Mucosa of gallbladder (tissue), 1 donor: ENCODE measurements at regions not wholly inside any gene's neighbourhood (a gene's known extent, or its start where the extent isn't known, plus 50 kb on each side); places are given as distances from the start of the nearest gene placed in this dataset.
"Not testable (repeated sequence)": the region's sequence is repeated elsewhere in the genome, so short reads cannot be mapped to it uniquely, and the experiment has no call there.

ENCODE experiments used
- DNase-seq: peaks from one replicate; pipeline ENCODE4 v3.0.0-alpha.2; 2020; ENCODE audit warnings: low spot score
- donor health status: DM: no; HTN: no; CAD: no.

DNA sequence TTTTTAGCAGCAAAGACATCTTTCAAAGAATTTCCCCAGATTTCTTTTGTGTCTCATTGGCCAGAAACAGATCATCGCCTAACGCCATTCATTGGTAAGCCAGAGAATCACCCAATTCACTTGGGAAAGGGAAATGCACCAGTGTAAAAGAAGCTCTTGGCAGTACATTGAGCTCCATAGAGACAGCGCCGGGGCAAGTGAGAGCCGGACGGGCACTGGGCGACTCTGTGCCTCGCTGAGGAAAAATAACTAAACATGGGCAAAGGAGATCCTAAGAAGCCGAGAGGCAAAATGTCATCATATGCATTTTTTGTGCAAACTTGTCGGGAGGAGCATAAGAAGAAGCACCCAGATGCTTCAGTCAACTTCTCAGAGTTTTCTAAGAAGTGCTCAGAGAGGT lies 630.6 kb upstream of the ZNF385D start:
- not testable (repeated sequence) for DNase-seq

DNA sequence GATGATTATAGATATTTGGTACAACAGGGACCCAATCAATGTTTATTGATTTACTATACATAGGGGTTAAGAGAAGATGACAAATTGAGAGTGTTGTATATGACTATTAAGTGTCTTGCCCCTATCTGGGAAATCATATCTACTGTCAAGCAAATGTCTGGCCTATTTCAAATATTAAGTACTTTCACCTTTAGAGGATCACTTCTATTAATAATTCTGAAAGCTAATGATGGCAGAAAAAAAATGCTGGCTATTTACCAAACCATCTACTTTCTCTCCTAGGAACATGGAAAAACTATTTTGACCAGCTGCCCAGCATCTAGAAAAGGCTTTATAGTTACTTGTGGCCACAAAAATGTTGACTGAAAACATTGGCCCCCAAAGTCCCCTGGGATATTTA lies 632.3 kb upstream of the ZNF385D start:
- DNase-seq: no peak

DNA sequence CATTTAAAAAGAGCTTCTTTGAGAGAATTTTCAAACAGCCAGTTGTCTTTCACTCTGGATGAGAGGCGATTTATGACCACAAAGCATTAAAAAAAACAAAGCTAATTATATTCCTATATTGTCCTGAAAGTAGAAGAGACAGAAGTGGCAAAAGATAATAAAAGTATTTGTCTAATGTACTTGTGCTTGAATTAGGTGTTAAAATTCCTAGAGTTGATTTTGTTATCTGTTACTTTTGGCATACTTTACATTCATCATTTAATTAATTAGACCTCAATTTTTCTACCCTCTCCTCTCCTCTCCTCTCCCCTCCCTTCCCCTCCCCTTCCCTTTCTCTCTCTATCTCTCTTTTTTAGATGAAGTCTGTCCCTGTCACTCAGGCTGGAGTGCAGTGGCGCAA lies 635.1 kb upstream of the ZNF385D start:
- no peak for DNase-seq

DNA sequence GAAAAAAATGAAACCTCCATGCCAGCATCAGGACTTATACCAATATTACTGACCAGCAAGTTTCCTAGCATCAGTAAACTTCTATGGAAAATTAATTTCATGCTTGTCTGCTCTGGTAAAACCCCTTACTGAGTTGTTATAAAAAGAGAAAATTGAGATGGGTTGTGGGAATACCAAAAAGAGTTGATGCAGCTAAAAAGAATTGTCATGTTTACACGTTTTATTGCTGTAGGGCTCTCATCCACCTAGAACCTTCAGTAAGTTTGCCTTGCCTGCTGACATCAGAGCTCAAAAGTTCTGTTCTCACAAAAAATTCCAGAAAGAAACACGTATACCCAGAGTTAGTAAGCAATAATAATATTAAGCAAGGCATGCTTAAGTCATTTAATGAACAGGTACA lies 641.3 kb upstream of the ZNF385D start:
- no peak for DNase-seq

DNA sequence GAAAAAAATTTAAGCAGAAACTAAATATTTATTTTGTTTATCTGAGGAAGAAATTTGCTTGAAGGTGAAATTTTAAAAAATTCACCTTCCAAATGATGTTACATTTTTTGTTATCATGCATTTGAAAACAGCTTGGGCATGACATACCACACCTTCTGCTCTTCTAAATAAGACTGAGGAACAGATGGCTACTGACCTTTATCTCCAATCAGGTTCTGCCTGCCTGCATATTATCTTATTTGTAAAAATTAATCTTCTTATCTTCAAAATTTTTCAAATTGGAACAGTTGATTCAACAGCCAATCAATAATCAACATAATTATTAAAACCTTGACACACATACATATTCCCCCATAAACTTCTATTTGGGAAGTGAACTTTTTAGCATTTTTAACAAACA lies 641.8 kb upstream of the ZNF385D start:
- DNase-seq: no peak

DNA sequence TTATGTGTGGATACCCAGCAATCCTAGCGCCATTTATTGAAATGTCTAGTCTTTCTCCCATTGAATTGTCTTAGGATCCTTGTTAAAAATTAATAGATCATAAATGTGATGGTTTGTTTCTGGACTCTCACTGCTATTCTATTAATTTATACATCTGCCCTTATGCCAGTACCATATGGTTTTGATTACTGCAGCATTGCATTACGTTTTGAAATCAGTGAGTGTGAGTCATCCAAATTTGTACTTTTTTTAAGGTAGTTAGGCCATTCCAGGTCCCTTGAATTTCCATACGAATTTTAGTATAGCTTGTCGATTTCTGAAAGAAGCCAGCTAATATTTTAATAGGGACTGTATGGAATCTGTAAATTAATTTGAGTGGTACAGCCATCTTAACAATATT lies 648.6 kb upstream of the ZNF385D start:
- DNase-seq: no peak

DNA sequence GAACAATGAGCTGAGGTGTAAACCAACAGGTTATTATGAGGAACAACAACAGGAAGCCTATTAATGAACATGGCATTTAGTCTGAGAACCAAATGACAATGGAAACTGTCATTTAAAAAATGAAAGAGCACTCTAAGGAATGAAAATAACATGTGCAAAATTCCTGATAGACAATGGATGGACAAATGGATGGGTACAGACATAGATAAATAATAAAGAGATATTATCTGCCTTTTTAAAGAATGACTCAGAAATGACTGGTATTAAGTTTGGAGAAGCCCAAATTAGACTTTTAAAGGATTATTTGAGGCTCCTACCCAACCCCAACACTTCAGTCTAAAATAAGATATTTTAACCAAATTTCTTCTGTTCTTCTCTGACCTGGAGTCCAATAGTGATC lies 650.5 kb upstream of the ZNF385D start:
- no peak for DNase-seq

DNA sequence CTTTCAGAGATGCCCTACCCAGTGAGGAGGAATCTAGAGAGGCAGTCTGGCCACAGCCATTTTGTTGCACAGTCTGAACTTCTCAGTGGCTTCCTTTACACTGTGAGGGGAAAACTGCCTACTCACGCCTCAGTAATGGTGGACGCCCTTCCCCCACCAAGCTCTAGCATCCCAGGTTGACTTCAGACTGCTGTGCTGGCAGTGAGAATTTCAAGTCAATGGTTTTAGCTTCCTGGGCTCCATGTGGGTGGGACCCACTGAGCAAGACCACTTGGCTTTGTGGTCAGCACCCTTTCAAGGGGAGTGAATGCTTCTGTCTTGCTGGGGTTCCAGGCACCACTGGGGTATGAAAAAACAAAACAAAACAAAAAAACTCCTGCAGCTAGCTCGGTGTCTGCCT lies 663.2 kb upstream of the ZNF385D start:
- no peak for DNase-seq

DNA sequence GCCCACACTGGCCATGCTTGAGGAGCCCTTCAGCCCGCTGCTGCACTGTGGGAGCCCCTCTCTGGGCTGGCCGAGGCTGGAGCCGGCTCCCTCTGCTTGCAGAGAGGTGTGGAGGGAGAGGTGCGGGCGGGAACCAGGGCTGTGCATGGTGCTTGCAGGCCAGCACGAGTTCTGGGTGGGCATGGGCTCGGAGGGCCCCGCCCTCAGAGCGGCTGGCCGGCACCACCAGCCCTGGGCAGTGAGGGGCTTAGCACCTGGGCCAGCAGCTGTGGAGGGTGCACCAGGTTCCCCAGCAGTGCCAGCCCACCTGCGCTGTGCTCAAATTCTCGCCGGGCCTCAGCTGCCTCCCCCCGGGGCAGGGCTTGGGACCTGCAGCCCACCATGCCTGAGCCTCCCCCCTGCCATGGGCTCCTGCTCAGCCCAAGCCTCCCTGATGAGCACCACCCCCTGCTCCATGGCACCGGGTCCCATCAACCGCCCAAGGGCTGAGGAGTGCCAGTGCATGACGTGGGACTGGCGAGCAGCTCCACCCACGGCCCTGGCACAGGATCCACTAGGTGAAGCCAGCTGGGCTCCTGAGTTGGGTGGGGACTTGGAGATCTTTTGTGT lies 665.9 kb upstream of the ZNF385D start:
- DNase-seq: not testable (repeated sequence)

DNA sequence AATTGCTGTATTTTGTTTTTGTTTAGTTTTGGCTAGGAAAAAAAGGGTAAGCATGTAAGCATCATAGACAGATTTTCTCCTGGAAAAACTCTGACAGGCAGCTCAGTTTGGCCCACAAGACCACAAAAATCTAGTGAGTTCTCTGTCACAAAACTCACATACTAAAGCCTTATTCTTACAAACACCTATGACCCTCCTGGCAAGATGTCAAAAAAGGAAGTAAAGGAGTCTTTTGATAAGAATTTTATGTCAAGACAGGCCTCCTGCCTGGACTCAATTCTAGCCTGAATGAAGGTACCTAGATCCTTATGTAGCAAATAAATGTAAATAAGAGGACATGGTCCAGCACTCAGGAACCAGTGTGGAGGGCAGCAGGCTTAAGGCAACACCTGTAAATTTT lies 668.3 kb upstream of the ZNF385D start:
- no peak for DNase-seq

DNA sequence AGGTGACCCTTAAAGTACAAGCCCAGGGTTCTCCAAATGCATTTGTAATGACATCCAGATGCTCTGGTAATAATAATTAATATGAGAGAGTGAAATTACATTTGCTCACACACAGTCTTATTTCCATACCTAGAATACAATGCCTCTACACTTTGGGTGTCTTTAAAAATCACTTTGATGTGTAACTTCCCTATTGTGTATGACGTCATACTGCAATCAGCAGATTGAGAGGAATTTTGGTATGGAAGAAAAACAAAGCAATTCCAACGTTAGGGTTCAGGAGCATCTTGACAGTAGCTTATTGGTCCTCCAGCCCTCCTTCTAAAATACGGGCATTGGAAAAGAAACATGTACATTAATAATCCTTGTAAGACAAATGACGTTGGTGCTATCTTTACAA lies 670.6 kb upstream of the ZNF385D start:
- DNase-seq: no peak

DNA sequence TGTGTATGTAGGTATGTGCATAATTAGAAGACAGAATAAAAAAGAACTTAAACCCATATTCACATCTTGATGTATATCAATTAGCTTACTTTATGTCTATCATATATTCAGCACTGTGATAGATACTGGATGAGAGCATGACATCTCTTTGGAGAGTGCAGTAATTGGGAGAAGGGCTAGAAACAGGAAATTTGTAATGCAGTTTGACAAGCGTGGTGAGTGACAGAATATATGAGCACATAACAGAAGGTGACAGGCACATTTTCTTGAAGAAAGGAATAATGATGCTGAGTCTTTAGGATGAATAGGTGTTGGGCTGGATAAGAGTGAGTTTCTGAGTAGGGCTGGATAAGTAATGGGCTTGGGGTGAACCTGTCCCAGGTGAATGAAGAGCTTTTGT lies 680.3 kb upstream of the ZNF385D start:
- no peak for DNase-seq

DNA sequence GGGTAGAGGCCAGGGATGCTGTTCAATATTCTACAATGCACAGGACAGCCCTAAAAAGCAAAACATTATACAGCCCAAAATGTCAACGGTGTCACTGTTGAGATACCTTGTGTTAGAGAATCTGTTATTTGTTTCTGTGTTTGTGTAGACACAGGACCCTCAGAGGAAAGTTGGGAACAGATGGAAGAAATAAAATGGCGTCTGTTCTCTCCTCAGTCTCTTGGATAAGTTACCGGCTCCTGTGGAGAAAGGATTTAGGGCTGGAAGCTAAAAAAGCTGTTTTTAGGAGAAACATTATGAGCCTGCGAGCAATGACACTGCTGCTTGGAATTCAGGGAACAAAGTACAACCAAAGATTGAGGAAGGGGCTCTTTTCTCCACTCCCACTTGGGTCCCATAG lies 688.6 kb upstream of the ZNF385D start:
- no peak for DNase-seq

DNA sequence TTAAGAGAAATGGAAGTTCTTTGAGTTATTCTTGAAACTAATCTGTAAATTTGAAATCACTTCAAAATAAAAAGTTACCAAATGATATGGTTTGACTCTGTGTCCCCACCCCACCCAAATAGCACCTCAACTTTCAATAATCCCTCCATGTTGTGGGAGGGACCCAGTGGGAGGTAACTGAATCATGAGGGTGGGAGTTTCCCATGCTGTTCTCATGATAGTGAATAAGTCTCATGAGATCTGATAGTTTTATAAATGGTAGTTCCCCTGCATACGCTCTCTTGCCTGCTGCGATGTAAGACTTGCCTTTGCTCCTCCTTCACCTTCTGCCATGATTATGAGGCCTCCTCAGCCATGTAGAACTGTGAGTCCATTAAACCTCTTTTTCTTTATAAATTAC lies 690.7 kb upstream of the ZNF385D start:
- no peak for DNase-seq

DNA sequence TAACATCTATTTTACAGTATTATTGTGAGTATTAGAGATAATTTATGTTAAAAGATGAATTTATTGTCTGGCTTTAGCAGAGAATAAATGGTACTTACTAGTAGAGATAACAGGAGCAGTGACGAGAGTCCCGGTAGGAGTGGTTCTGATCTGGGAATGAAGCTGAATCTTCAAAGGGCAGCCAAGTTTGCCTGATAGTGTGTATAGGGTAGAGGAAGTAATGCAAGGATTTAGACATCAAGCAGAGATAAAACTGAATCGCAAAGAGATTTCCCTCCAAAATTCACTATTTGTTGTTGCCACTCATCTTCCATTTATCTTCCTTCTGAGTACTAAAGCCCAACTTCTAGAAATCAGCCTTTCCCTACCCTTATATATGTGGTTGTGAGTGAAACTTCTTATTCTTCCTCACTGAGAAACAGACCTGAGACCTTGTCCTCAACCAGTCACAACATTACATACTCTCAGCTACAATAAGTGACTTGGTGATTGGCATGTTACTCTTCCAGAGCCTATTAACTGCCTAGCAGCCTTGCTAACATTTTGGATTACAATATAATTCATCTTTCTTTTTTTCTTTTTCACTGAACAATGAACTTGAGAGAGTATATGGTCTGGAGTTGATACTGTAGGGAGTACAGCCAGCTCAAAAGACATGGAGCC lies 692.7 kb upstream of the ZNF385D start:
- no peak for DNase-seq

DNA sequence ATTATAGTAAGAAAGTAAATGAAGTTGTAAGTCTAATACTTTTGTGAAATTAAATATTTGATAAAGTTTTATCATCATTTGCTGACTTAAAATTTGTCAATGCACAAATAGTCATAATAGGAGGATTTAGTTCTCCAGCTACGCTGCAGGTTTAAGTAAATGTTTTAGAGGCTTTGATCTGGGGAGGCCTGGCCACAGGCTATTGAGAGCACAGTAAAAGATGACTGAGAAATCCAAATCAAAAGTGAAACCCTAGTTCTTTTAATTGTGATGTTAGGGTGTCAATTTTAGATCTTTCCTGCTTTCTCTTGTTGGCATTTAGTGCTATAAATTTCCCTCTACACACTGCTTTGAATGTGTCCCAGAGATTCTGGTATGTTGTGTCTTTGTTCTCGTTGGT lies 694.3 kb upstream of the ZNF385D start:
- DNase-seq: not testable (repeated sequence)

DNA sequence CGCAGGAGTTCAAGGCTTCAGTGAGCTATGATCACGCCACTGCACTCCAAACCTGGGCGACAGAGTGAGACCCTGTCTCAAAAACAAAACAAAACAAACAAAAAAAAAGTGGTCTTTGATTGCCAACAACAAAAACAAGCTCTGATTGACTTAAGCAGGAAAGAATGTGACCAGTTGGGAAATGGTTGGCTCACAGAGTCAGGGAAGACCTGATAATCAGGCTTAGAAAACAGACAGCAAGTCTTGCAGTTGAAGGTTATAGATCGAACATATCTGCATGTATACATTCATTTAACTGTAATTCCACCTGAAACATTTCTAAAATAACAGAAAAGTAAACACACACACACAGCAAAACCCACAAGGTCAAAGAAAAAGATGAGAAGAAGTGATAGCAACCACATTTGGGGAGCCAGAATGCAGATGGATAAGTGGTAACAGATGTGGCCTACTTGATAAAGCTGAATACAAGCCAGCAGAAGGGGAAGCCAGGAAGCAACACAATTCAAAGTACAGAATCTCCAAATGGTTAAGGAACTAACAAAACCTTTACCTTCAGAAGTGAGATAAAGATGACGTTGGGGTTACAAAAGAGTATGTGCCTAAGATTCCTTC lies 699.9 kb upstream of the ZNF385D start:
- no peak for DNase-seq

DNA sequence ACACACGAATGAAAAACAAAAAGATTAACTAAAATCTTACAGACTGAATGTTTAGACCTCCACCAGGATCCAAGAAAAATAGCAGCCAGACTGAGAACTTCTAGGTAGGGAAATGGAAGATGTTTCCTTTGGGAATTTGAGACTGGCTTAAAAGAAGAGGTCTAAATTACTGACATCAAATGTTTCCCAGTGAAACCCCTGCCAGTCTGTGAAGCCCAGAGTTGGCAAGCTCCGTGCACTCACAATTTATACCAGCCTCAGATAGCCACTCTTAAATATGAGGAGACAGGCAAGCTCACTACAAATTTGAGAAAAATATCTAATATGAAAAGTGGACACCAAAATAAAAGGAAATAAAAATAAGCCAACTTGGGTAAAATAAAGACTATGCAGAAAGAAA lies 700.5 kb upstream of the ZNF385D start:
- DNase-seq: no peak

DNA sequence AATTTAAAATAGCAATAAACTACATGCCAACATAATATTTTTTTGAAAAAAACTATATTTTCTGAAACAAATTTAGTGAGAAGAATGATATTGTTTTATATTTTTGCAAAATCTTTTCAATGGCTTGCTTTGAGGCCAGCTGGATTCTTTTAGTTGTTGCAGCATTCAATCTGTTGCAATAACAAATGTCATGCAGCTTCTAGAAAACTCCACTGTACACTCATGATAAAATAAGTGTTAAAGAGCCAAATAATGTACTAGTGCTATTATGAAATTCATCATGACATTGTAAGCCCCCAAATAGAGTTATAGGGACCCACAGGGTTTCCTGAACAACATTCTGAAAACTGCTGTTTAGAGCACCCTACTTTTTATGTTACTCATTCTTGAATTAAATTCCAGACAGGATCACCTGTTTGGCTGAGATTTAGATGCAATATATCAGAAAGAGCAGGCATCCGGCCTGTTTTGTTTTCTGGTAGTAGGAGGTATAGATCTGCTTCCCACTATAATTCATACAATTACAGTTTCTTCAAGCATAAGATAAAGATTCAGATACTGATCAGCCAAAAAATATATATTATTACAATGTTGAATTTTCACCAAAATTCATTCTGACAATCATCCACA lies 703.0 kb upstream of the ZNF385D start:
- no peak for DNase-seq

DNA sequence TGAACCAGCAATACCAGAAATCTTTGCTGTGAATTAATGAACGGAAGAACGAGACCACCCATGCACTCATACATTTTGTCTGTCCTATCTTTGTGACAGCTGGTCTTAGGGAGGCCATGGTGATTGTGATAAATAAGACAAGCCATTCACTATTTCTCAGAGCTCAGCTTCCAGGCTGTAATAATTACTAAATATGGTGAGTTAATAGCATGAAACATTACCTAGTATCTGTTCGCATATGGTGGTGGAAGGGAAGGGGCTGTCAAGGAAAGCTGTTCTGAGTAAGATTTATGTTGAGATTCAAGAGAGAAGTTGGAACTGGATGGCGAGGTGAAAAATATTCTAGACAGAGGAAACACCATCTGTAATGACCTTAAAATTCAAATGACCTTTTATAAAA lies 719.0 kb upstream of the ZNF385D start:
- DNase-seq: no peak

DNA sequence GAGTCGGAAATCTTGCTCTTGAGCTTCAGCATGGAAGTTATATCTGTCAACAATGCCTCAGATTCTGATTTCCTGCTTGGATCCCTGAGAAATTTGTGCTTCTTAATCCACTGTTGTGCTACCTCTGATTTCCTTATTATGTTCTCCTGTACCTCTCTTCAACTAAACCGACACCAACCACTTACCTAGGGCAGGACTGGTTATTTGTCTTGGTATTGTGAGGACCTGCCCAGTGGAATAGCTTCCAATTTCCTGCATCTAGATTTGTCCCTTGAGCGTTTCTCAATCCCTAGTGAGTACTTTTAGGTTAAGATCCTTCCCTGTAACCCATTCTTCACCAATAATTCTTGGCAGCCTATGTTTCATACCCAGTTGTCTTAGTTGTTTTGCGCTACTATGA lies 720.5 kb upstream of the ZNF385D start:
- no peak for DNase-seq

DNA sequence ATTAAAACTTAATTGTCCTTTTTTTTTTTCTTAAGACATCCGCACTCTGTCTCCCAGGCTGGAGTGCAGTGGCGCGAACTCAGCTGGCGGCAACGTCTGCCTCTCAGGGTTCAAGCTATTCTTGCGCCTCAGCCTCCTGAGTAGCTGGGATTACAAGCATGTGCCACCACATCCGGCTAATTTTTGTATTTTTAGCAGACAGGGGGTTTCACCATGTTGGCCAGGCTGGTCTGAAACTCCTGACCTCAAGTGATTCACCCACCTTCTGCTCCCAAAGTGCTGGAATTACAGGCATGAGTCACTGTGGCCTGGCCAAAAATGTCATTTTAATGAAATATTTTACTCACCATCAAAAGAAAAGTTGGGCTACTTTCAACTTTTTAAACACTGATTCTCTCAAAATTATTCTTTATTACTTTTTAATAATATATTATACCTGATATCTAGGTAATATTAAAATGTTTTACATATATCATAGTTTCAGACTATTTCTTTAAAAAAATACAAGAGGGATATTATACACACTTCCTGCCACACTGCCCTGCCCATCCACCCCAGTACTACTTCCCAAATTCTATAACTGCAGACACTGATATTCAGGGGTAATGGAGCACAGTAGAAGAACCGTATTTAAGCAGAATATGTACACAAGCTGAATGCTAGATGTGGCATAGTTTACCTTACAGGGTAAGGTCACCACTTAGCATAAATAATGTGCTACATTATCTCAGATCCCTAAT lies 723.9 kb upstream of the ZNF385D start:
- DNase-seq: no peak
